Fibroblast of skin of abdomen (primary cell): ENCODE measurements at regions not wholly inside any gene's neighbourhood (a gene's known extent, or its start where the extent isn't known, plus 50 kb on each side); places are given as distances from the start of the nearest gene placed in this dataset.

Experiments used
- DNase-seq: peaks from one replicate; pipeline ENCODE4 v3.0.0-alpha.2; 2013

- no peak for DNase-seq
These were observed 1580.3 kb downstream of the ARAP2 start for GRCh38 chr4:34664051-34664450.

- DNase-seq: no peak
These were observed 1567.9 kb downstream of the ARAP2 start for GRCh38 chr4:34676400-34676799.

- DNase-seq: no peak
These were observed 1565.9 kb downstream of the ARAP2 start for GRCh38 chr4:34678431-34678830.

GRCh38 chr4:34679228-34679627 lies 1565.1 kb downstream of the ARAP2 start:
- DNase-seq: no peak

- no peak for DNase-seq
These were observed 1534.8 kb downstream of the ARAP2 start for GRCh38 chr4:34709564-34709963.

GRCh38 chr4:34718576-34719245 lies 1525.6 kb downstream of the ARAP2 start:
- DNase-seq: no peak

- DNase-seq: peak; percentile 71
These were observed 1523.7 kb downstream of the ARAP2 start for GRCh38 chr4:34720571-34720970.

GRCh38 chr4:34721835-34722234 lies 1522.5 kb downstream of the ARAP2 start:
- no peak for DNase-seq

- peak; percentile 57 for DNase-seq
These were observed 1520.7 kb downstream of the ARAP2 start for GRCh38 chr4:34723605-34724004.

GRCh38 chr4:34724491-34724890 lies 1519.8 kb downstream of the ARAP2 start:
- no peak for DNase-seq

- no peak for DNase-seq
These were observed 1513.2 kb downstream of the ARAP2 start for GRCh38 chr4:34731070-34731469.

GRCh38 chr4:34732176-34732950 lies 1512.0 kb downstream of the ARAP2 start:
- no peak for DNase-seq

GRCh38 chr4:34733185-34733941 lies 1511.0 kb downstream of the ARAP2 start:
- DNase-seq: peak; percentile 24

- no peak for DNase-seq
These were observed 1477.4 kb downstream of the ARAP2 start for GRCh38 chr4:34766935-34767334.

GRCh38 chr4:34767407-34767806 lies 1476.9 kb downstream of the ARAP2 start:
- DNase-seq: peak; percentile 4

GRCh38 chr4:34771632-34772031 lies 1472.7 kb downstream of the ARAP2 start:
- DNase-seq: no peak

GRCh38 chr4:34790131-34790530 lies 1454.2 kb downstream of the ARAP2 start:
- DNase-seq: no peak

GRCh38 chr4:34791209-34791608 lies 1453.1 kb downstream of the ARAP2 start:
- DNase-seq: no peak

GRCh38 chr4:34800953-34801352 lies 1443.4 kb downstream of the ARAP2 start:
- DNase-seq: no peak

GRCh38 chr4:34814266-34814665 lies 1430.0 kb downstream of the ARAP2 start:
- DNase-seq: no peak

GRCh38 chr4:34824515-34824914 lies 1419.8 kb downstream of the ARAP2 start:
- no peak for DNase-seq

- no peak for DNase-seq
These were observed 1417.7 kb downstream of the ARAP2 start for GRCh38 chr4:34826660-34827059.

- peak; percentile 45 for DNase-seq
These were observed 1398.4 kb downstream of the ARAP2 start for GRCh38 chr4:34845926-34846325.
